Thymus (tissue), 11 donors: ENCODE measurements at regions not wholly inside any gene's neighbourhood (a gene's known extent, or its start where the extent isn't known, plus 50 kb on each side); places are given as distances from the start of the nearest gene placed in this dataset.

Experiments
- DNase-seq, 9 donors: peaks; one replicate each; pipeline ENCODE4 v3.0.0-alpha.2; 2013; ENCODE audit warnings: low spot score in 9 of 9, low read depth in 6 of 9, missing footprints in 1 of 9
- H3K27ac ChIP-seq, 2 donors: one replicate each; pipeline ENCODE4 v1.5.1; 2013; ENCODE audit warnings: control low read depth in 1 of 2, low read depth in 1 of 2, low read length in 1 of 2, mild to moderate bottlenecking in 1 of 2, moderate library complexity in 1 of 2
- H3K27me3 ChIP-seq, 2 donors: one replicate each; pipeline ENCODE4 v1.5.1; 2013; ENCODE audit warnings: low read length in 1 of 2; ENCODE audit not compliant: control insufficient read depth in 2 of 2, insufficient read depth in 1 of 2
- H3K36me3 ChIP-seq, 2 donors: one replicate each; pipeline ENCODE4 v1.5.1; 2013; ENCODE audit warnings: low read length in 1 of 2, mild to moderate bottlenecking in 1 of 2, moderate library complexity in 1 of 2; ENCODE audit not compliant: control insufficient read depth in 2 of 2, insufficient read depth in 2 of 2
- H3K4me1 ChIP-seq, 2 donors: one replicate each; pipeline ENCODE4 v1.5.1; 2013; ENCODE audit warnings: low read length in 2 of 2; ENCODE audit not compliant: control insufficient read depth in 2 of 2, insufficient read depth in 2 of 2
- H3K4me3 ChIP-seq, 2 donors: one replicate each; pipeline ENCODE4 v1.5.1; 2013; ENCODE audit warnings: low read length in 2 of 2, control low read depth in 1 of 2, mild to moderate bottlenecking in 1 of 2
- H3K9me3 ChIP-seq, 2 donors: one replicate each; pipeline ENCODE4 v1.5.1; 2013; ENCODE audit warnings: low read length in 1 of 2, mild to moderate bottlenecking in 1 of 2; ENCODE audit not compliant: control insufficient read depth in 2 of 2, insufficient read depth in 1 of 2
- WGBS: extraction: QIAGEN DNeasy Blood & Tissue Kit; methylation state at CpG from one replicate; pipeline ENCODE4 v1.1.7; 2013; 5-methylcytosine and 5-hydroxymethylcytosine counted together
- donor health status: healthy.

- peaks cover 0 to 15% of the 10 kb centered on the region in 2 donors for H3K27me3 ChIP-seq
- H3K27ac ChIP-seq, result no peak overlapping the region
- WGBS, result 97% methylated on average over 4 of the region's 4 CpGs
- no peaks in the 10 kb centered on the region for H3K36me3 ChIP-seq
- H3K4me1 ChIP-seq, result no peaks in the 10 kb centered on the region
- DNase-seq, result no peak
- no peaks in the 10 kb centered on the region for H3K9me3 ChIP-seq
- H3K4me3 ChIP-seq, result no peak overlapping the region
These were observed 401.9 kb downstream of the ZSWIM6 start for GRCh38 chr5:61734001-61734400.

- Histone ChIP-seq H3K4me3 (no peak overlapping the region), H3K9me3 (no peaks in the 10 kb centered on the region), H3K36me3 (no peaks in the 10 kb centered on the region), H3K27me3 (peaks cover 0 to 15% of the 10 kb centered on the region in 2 donors), H3K27ac (no peak overlapping the region), H3K4me1 (no peaks in the 10 kb centered on the region)
- WGBS, result 46% methylated on average over 2 of the region's 2 CpGs
- DNase-seq, result no peak
These were observed 402.9 kb downstream of the ZSWIM6 start for GRCh38 chr5:61734966-61735365.

- WGBS, result 93% methylated on average over 2 of the region's 2 CpGs
- no peak for DNase-seq
These were observed 403.5 kb downstream of the ZSWIM6 start for GRCh38 chr5:61735531-61735930.

GRCh38 chr5:61735995-61736394 is 403.9 kb downstream of the ZSWIM6 start:
- Histone ChIP-seq H3K4me3 (no peak overlapping the region), H3K9me3 (no peaks in the 10 kb centered on the region), H3K27me3 (peaks cover 0 to 14% of the 10 kb centered on the region in 2 donors), H3K27ac (no peak overlapping the region), H3K36me3 (no peaks in the 10 kb centered on the region), H3K4me1 (no peaks in the 10 kb centered on the region)
- DNase-seq, result no peak
- WGBS, result 95% methylated on average over 2 of the region's 2 CpGs

More at GRCh38 chr5:61735531-61735930, 403.5 kb downstream of the ZSWIM6 start:
- Histone ChIP-seq H3K9me3 (no peaks in the 10 kb centered on the region), H3K4me3 (no peak overlapping the region), H3K4me1 (no peaks in the 10 kb centered on the region), H3K27me3 (peaks cover 0 to 15% of the 10 kb centered on the region in 2 donors), H3K27ac (no peak overlapping the region), H3K36me3 (no peaks in the 10 kb centered on the region)

- no peaks in the 10 kb centered on the region for H3K36me3 ChIP-seq
- H3K9me3 ChIP-seq, result no peaks in the 10 kb centered on the region
- H3K4me3 ChIP-seq, result no peak overlapping the region
- DNase-seq, result no peak
- H3K4me1 ChIP-seq, result no peaks in the 10 kb centered on the region
- 93% methylated on average over 15 of the region's 15 CpGs for WGBS
- peaks cover 0 to 4% of the 10 kb centered on the region in 2 donors for H3K27me3 ChIP-seq
- no peak overlapping the region for H3K27ac ChIP-seq
These were observed 405.4 kb downstream of the ZSWIM6 start for GRCh38 chr5:61737301-61737963.

GRCh38 chr5:61737964-61738340 is 405.9 kb downstream of the ZSWIM6 start:
- Histone ChIP-seq H3K36me3 (no peaks in the 10 kb centered on the region), H3K27ac (no peak overlapping the region), H3K9me3 (no peaks in the 10 kb centered on the region), H3K27me3 (peaks cover 0 to 2% of the 10 kb centered on the region in 2 donors), H3K4me3 (no peak overlapping the region), H3K4me1 (no peaks in the 10 kb centered on the region)
- DNase-seq, result no peak
- 98% methylated on average over 4 of the region's 4 CpGs for WGBS

GRCh38 chr5:61738446-61738845 is 406.4 kb downstream of the ZSWIM6 start:
- Histone ChIP-seq H3K4me3 (no peak overlapping the region), H3K9me3 (no peaks in the 10 kb centered on the region), H3K27me3 (no peaks in the 10 kb centered on the region), H3K4me1 (no peaks in the 10 kb centered on the region), H3K27ac (no peak overlapping the region), H3K36me3 (no peaks in the 10 kb centered on the region)
- DNase-seq, result no peak
- 93% methylated on average over 3 of the region's 3 CpGs for WGBS

GRCh38 chr5:61744690-61745619 is 412.9 kb downstream of the ZSWIM6 start:
- Histone ChIP-seq H3K27ac (no peak overlapping the region), H3K27me3 (no peaks in the 10 kb centered on the region), H3K36me3 (no peaks in the 10 kb centered on the region), H3K4me3 (no peak overlapping the region), H3K9me3 (no peaks in the 10 kb centered on the region), H3K4me1 (peaks cover 0 to 4% of the 10 kb centered on the region in 2 donors)
- DNase-seq, result no peak
- 92% methylated on average over 21 of the region's 21 CpGs for WGBS

- no peak overlapping the region for H3K4me3 ChIP-seq
- DNase-seq, result no peak
- WGBS, result 92% methylated on average over 7 of the region's 7 CpGs
These were observed 414.9 kb downstream of the ZSWIM6 start for GRCh38 chr5:61746831-61747575.

More at GRCh38 chr5:61746831-61747575, 414.9 kb downstream of the ZSWIM6 start:
- Histone ChIP-seq H3K27me3 (no peaks in the 10 kb centered on the region), H3K9me3 (no peaks in the 10 kb centered on the region), H3K27ac (no peak overlapping the region), H3K36me3 (no peaks in the 10 kb centered on the region), H3K4me1 (peaks cover 0 to 4% of the 10 kb centered on the region in 2 donors)
